ENCODE measurements at regions not wholly inside any gene's neighbourhood (a gene's known extent, or its start where the extent isn't known, plus 50 kb on each side); places are given as distances from the start of the nearest gene placed in this dataset.

DNA sequence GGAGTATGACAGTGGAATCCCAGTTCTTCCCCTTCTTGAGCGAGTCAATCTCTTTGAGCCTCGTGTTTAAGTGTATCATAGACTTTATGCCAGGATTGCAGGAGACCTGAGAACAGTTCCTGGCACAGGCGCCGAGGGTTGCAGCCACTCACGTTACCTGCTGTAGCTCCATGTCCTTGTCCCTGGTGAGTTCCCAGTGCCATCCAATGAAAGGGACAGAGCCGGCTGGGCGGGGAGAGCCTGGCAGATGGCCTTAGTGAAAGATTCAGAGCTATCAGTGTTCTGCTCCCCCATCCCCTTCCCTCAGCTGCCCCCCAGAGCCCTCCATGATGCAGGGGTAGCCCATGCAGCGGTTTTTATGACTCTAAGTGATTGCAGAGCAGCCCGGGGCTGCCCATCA lies 554.0 kb downstream of the BNC2 start:
- ChIA-PET POLR2A (ENCODE audit: unreplicated experiment) (no interaction called here), CTCF (no interaction called here)
- Histone ChIP-seq H3K4me2 (no peak overlapping the region), H3F3A (ENCODE audit: insufficient read depth, low read depth) (no peaks in the 10 kb centered on the region), H3K27ac (no peak overlapping the region), H3K4me3 (no peak overlapping the region), H3K36me3 (ENCODE audit: low read depth) (no peaks in the 10 kb centered on the region), H3K9me2 (ENCODE audit: insufficient read depth) (no peaks in the 10 kb centered on the region), H3K27me3 (ENCODE audit: insufficient read depth, low read depth) (no peaks in the 10 kb centered on the region), H2AFZ (no peak overlapping the region), H3K9me3 (ENCODE audit: insufficient read depth, low read depth) (no peaks in the 10 kb centered on the region), H3K79me2 (ENCODE audit: low read depth) (no peaks in the 10 kb centered on the region), H4K20me1 (ENCODE audit: insufficient read depth) (no peaks in the 10 kb centered on the region), H3K4me1 (replicated peaks; ENCODE audit: insufficient read depth) (no peaks in the 10 kb centered on the region; the same call in 1 of the 2 replicates)
- TF ChIP-seq, protein P1, sequence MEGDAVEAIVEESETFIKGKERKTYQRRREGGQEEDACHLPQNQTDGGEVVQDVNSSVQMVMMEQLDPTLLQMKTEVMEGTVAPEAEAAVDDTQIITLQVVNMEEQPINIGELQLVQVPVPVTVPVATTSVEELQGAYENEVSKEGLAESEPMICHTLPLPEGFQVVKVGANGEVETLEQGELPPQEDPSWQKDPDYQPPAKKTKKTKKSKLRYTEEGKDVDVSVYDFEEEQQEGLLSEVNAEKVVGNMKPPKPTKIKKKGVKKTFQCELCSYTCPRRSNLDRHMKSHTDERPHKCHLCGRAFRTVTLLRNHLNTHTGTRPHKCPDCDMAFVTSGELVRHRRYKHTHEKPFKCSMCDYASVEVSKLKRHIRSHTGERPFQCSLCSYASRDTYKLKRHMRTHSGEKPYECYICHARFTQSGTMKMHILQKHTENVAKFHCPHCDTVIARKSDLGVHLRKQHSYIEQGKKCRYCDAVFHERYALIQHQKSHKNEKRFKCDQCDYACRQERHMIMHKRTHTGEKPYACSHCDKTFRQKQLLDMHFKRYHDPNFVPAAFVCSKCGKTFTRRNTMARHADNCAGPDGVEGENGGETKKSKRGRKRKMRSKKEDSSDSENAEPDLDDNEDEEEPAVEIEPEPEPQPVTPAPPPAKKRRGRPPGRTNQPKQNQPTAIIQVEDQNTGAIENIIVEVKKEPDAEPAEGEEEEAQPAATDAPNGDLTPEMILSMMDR (conservative IDR thresholded peaks at IDR 0.05), result no peak
- no peak for TF ChIP-seq EZH2 (IDR thresholded peaks at IDR 0.05; ENCODE audit: low read depth)
- intact Hi-C loops (cut with micrococcal nuclease; ENCODE audit: unreplicated experiment), result no loop called here
- BruUV-seq (replicated peaks), result no TSS peak
- no peak for DNase-seq

DNA sequence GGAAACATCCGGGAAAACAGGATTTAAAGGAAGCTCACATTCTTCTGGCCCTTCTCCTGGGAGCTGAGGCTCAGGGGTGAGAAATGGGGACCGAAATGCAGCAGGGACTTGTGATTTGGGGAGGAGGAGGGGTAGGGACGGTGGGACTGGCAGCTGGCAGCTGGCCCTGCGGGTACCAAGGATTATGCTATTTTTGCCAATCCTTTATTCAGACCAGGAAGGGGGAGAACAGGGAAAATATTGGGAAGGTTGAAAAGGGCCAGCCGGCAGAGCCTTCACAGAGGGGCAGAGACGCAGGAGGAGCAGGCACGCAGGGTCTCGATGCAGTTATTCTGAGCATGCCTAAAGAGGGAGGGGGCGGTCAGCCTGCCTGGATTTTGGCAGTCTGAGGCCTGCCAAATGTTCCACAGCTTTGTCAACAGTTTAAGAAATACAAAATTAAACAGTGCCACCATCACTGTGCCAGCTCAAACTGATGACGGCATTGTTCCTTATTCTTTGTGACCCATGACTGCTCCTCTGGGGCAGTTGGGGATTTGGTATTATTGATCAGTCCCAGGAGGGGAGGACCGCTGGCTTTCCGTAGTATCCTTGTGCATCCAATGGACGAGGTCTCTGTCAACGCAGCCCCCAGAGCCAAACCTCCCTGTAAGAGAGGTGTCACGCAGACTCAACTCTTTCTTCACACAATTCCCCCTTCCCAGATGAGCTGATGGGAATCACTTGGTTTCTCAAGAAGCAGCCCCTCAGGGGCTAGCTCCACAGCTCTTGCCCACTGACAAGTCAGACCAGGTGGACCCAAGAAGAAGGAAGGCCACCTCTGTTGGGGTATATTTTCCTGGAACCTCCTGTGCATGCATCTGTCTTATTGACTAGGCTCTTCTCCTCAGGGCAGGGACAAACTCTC lies 553.3 kb downstream of the BNC2 start:
- no peaks in the 10 kb centered on the region for H3K36me3 ChIP-seq (ENCODE audit: low read depth)
- H3K4me3 ChIP-seq, result no peak overlapping the region
- no peaks in the 10 kb centered on the region for H3K27me3 ChIP-seq (ENCODE audit: insufficient read depth, low read depth)
- no peaks in the 10 kb centered on the region for H3K9me3 ChIP-seq (ENCODE audit: insufficient read depth, low read depth)
- no peak for TF ChIP-seq EZH2 (IDR thresholded peaks at IDR 0.05; ENCODE audit: low read depth)
- TF ChIP-seq, protein P1 (conservative IDR thresholded peaks at IDR 0.05), result no peak
- no peaks in the 10 kb centered on the region for H4K20me1 ChIP-seq (ENCODE audit: insufficient read depth)
- ChIA-PET CTCF (interaction anchor here (0.6 kb wide), 1 partner anchor 9 kb away, joined by 6 read pairs; no protein-coding TSS in a partner anchor), POLR2A (ENCODE audit: unreplicated experiment) (no interaction called here)
- no peaks in the 10 kb centered on the region for H3K9me2 ChIP-seq (ENCODE audit: insufficient read depth)
- intact Hi-C loops (cut with micrococcal nuclease; ENCODE audit: unreplicated experiment), result no loop called here
- no peak for DNase-seq
- H3K4me2 ChIP-seq, result no peak overlapping the region
- H3F3A ChIP-seq (ENCODE audit: insufficient read depth, low read depth), result no peaks in the 10 kb centered on the region
- no peaks in the 10 kb centered on the region; the same call in 1 of the 2 replicates for H3K4me1 ChIP-seq (replicated peaks; ENCODE audit: insufficient read depth)
- no peak overlapping the region for H2AFZ ChIP-seq
- no peak overlapping the region for H3K27ac ChIP-seq
- BruUV-seq (replicated peaks), result no TSS peak
- no peaks in the 10 kb centered on the region for H3K79me2 ChIP-seq (ENCODE audit: low read depth)

DNA sequence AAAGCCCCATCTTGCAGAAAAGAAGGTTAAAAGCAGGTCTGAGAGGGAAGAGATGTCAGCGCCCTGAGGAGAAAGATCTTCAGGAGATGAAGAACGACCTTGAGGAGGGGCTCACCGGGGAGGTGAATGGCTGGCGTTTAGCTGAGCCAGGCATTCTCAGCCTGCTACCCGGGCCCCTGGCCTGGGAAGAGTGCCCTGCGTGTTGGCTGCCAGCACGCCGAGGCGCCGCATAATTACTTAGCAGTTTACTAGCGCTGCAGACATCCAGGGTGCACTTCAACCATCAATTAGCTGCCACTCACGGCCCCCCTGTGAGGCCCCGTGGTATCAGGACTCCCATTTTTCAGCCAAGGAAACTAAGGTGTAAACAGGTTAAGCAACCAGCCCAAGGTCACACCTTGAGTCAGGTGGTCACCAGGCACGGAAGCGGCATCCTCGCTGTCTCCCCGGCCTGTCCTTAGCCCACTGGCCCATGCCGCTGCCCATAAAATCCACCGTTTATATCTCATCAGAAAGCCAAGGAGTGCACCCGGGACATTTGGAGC lies 551.9 kb downstream of the BNC2 start:
- POLR2A ChIA-PET (ENCODE audit: unreplicated experiment), result no interaction called here
- H4K20me1 ChIP-seq (ENCODE audit: insufficient read depth), result no peaks in the 10 kb centered on the region
- H3K9me3 ChIP-seq (ENCODE audit: insufficient read depth, low read depth), result no peaks in the 10 kb centered on the region
- H3K79me2 ChIP-seq (ENCODE audit: low read depth), result no peaks in the 10 kb centered on the region
- intact Hi-C loops (cut with micrococcal nuclease; ENCODE audit: unreplicated experiment), result no loop called here
- H3F3A ChIP-seq (ENCODE audit: insufficient read depth, low read depth), result no peaks in the 10 kb centered on the region
- no peak overlapping the region for H3K4me3 ChIP-seq
- H3K4me2 ChIP-seq, result no peak overlapping the region
- no peaks in the 10 kb centered on the region for H3K27me3 ChIP-seq (ENCODE audit: insufficient read depth, low read depth)
- BruUV-seq (replicated peaks), result no TSS peak
- no peak overlapping the region for H3K27ac ChIP-seq
- H3K9me2 ChIP-seq (ENCODE audit: insufficient read depth), result no peaks in the 10 kb centered on the region
- DNase-seq, result no peak
- no peaks in the 10 kb centered on the region for H3K36me3 ChIP-seq (ENCODE audit: low read depth)
- no peaks in the 10 kb centered on the region; the same call in 1 of the 2 replicates for H3K4me1 ChIP-seq (replicated peaks; ENCODE audit: insufficient read depth)
- no peak overlapping the region for H2AFZ ChIP-seq
- CTCF ChIA-PET, result no interaction called here
- TF ChIP-seq EZH2 (IDR thresholded peaks at IDR 0.05; ENCODE audit: low read depth), result no peak
- TF ChIP-seq, protein P1 (conservative IDR thresholded peaks at IDR 0.05), result no peak
